GM19463 (cell line): ENCODE measurements at regions not wholly inside any gene's neighbourhood (a gene's known extent, or its start where the extent isn't known, plus 50 kb on each side); places are given as distances from the start of the nearest gene placed in this dataset.
"Not testable (repeated sequence)": the region's sequence is repeated elsewhere in the genome, so short reads cannot be mapped to it uniquely, and the experiment has no call there.

Experiments used
- ATAC-seq: cut with Tn5 transposase; IDR thresholded peaks from one replicate; pipeline ENCODE4 v1.9.1; 2021; ENCODE audit warnings: mild to moderate bottlenecking, moderate library complexity; ENCODE audit not compliant: unreplicated experiment

DNA sequence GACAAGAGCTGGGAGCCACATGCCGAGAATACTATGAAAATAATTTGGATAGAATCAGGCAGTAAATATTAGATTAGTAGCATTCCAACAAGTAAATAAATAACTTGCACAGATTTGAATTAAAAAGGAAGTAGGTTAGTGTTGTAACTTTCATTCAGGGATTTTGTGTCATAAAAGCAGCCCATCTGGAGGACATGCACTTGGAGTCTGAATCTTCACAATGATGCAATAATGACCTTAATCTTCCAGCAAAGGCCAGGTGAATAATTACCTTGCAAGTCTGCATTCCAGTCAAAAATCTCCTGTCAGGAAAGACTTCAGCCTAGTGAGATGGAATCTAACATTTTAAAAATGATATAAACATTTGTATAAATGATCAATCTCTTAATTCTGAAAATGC lies 518.1 kb downstream of the KCNJ2 start:
- no peak for ATAC-seq

DNA sequence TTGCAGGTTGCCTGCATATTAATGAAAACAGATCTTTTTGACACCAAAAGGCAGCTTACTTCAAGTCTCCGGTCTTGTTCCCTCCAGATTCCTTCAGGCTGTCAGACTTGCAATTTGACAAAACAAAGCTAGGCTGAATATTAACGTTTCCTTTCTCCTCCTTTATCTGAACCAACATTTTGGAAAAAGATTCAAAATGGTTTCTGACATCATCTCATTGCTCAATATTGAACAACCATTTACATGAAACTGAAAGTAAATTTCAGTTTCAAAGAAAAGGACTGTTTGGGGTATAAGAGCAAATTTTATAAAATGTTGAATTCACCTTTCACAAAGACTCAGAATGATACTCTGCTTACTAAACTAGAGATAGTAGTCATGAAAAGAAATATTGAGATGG lies 521.8 kb downstream of the KCNJ2 start:
- ATAC-seq: no peak

DNA sequence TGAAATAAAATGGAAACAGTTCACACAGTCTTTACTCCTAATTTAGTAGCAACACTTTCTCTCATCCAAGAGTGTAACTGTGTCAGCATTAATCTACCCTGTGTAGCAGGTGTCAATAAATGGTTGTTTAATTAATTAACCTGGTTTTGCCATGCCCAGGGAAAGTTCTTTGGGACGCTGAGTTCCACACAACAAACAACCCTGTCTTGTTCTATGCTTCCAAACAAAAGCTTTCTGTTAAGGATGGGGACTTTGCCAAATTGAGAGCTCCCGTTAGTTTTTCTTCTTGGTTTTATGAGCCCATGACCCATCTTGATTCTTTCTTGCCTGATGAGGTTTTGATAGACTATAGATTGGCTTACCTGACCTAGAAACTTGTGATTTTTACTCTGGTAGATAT lies 530.1 kb downstream of the KCNJ2 start:
- ATAC-seq: no peak

DNA sequence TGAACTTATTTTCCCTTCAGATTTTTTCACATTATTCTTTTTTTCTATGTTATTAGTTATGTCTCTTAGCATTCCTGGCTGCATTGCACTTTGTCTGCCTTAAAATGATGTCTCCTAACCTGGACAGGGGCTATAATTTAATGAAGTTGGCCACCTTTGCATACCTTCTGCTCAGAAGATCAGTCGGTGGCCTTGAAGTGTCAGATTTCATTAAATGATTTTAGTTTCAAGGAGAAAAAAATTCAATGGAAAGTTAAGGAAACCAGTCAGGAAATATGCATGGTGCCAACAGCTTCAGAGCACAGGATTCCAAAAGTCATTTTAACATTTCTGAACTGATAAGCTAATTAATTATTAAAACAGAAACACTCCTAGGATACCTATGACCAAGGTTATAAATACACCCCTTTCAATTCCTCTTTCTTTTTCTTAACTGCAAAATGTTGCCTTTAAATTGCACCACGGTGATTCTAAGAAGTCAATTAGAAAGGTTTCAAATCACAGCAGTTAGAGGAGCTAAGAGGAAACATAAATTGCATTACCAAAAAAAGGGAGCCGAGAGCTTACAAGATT lies 533.4 kb downstream of the KCNJ2 start:
- ATAC-seq: no peak

DNA sequence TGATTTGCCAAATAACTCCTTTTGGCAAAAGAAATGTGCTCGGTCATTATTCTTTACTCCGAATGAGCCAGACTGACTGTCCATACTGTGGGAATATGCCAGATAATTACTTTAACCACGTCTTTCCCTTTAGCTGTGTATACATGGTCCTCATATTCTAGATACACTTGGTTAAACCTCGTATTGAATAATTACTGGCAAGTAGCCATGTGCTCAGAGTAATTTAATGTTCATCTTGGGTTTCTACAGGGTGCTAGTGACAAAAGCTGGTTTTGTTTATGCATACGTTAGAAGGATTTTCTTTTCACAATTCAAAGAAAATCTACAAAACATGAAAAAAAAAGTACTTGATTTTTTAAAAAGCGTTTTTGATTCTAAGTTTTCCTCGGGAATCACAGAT lies 540.3 kb downstream of the KCNJ2 start:
- ATAC-seq: no peak

DNA sequence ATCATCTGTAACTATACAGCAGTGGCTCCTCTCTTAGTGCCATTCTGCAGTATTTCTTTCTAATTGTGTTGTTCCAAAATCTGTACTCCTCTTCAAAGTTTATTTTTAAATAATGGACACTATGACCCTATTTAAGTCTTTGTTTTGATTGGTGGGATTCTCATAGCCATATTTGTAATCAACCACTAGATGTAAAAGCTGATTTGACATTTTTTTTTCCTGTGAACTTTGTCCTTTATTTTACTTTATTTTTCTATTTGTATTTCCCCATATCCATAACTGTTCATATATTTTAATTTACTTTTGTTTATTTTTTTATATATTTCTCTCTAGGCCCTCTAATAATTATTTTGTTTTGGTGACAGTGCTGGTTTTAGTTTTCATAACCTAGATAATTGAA lies 544.4 kb downstream of the KCNJ2 start:
- no peak for ATAC-seq

DNA sequence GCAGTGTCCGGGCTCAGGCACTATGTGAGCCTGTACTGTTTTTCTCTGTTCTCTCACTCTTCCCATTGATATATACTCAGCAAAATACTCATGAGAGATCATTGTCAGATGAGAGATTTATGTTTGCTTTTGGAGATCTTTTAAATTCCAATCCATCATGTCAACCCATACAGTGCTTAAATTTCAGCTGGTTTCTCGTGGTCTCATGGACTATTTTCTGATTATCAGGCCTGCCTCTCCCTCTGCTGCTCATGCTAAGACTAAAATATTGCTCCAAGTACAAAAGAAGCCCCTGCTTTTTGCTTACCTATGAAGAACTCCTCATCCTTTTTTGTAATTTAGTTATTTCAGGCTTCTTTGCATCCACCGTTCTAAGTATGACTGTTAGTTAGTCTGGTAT lies 547.2 kb downstream of the KCNJ2 start:
- no peak for ATAC-seq

DNA sequence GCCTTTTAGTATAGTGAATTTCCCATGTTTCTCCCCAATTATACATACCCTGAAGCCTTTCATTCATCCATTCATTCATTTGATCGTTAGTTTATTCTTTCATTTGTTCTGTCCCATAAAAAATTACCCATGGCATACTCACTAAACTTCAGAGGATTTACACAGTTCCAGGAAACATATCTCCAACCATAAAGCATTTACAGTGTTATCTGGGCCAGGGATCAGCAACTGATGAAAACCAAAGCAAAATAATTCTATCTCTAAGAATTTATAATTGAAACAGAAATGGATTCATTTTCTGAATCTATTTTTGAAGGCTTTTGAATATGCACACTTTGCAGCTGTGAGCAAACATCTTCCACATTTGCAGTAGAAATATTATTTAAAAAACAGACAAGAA lies 547.7 kb downstream of the KCNJ2 start:
- no peak for ATAC-seq

DNA sequence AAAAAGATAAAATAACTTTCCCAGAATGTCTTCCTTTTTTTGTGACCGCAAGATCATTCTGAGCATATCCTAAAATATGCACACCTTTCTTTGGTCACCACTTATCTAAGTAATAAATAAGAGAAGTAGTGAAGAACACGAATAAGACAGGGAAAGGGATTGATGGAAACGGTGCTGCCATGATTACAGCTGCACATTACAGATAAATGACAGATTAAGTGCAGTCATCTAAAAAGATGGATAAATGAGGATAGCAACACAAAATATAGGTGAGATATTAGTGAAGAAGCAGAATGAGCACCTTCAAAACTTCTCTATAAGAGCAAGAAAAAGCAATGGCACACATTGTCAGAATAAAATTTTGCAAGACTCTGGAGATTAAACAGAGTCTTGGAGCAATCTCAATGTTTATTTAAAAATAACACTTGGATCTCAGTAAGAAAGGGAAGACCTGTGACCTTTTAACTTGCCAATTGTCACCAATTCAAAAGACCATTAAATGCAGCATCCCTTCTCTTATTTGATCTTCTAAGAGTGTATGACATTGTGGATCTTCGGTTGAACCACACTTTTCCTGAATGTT lies 567.1 kb downstream of the KCNJ2 start:
- ATAC-seq: no peak

DNA sequence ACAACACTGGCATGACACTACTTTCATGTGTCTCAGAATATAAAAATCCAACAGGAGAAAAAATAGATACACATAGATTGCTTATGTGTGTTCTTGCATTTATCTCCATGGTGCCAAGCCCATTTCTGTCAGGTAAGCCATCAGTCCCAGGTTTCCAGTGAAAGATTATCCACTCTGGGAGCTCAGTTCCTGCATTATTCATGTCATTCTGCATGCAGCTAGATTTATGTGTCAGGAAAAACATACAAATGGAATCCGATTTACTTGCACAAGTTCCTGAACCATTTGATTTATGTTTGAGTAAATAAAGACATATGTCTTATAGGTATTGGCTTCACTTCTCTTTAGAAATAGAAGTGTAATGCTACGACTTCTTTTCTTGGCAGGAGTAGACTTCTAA lies 569.7 kb downstream of the KCNJ2 start:
- ATAC-seq: no peak

DNA sequence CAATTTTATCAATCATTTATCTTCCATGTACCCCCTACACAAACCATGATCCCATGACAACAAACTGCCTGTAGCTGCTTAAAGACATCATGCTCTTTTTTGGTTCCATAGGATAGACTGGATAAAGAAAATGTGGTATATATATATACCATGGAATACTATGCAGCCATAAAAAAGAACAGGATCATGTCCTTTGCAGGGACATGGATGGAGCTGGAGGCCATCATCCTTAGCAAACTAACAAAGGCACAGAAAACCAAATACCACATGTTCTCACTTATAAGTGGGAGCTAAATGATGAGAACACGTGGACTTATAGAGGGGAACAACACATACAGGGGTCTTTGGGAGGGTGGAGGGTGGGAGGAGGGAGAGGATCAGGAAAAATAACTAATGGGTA lies 577.2 kb downstream of the KCNJ2 start:
- ATAC-seq: not testable (repeated sequence)

DNA sequence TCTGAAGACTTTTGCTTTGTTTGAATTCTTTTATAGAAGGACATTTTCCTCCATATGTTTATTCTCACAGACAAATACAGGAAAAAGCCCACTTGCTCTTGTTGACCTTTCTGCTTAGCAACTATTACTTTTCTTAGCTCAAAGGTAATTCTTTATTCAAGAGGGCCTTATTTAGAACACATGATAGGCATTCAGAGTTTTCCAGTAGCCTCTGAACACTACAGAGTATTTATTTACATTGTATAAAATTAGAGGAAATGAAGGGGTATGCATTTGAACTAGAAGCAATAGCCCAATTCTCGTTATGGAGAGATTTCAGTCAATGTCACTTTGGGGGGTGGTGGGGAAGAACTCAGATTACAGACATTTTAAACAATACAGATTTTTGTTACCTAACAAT lies 581.7 kb downstream of the KCNJ2 start:
- ATAC-seq: no peak

DNA sequence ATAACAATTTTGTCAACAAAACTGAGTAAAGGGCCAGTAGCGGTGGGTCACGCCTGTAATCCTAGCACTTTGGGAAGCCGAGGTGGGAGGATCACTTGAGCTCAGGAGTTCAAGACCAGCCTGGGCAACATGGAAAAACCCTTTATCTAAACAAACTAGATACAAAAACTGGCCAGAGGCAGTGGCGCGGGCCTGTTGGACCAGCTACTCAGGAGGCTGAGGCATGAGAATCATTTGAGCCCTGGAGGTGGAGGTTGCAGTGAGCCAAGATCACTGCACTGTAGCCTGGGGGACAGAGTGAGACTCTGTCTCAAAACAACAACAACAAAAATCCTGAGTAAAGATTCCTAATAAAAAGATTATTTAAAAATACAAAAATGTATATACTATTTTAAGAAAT lies 583.1 kb downstream of the KCNJ2 start:
- not testable (repeated sequence) for ATAC-seq

DNA sequence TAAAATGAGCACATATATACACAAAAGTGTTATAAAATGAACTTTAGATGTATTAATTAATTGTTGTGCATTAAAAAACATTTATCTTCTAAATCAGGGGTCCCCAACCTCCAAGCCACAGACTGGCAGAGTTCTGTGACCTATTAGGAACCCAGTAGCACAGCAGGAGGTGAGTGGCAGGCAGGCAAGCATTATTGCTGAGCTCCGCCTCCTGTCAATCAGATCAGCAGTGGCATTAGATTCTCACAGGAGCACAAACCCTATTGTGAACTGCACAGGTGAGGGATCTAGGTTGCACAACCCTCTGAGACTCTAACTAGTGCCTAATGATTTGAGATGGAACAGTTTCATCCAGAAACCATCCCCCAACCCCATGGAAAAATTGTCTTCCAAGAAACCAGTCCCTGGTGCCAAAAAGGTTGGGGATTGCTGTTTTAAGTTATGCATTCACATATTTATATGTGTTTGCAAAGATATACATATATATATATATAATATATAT lies 583.7 kb downstream of the KCNJ2 start:
- ATAC-seq: no peak

DNA sequence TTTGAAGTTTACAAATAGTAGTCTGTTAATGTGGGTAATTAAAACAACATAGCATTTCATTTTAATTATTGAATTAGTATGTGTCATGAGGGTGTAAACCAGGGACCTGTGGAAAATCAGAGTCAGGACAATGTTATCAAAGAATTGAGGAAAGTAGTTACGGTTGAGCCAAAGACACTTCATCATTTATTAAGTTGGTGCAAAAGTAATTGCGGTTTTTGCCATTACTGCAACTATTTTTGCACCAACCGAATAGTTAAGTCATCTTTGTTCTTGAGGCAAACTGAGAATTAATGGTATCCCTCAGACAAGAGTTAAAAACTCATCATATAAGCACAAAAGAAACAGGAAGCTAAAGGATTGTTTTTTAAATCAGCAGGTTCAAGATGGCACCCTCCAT lies 593.7 kb downstream of the KCNJ2 start:
- no peak for ATAC-seq

DNA sequence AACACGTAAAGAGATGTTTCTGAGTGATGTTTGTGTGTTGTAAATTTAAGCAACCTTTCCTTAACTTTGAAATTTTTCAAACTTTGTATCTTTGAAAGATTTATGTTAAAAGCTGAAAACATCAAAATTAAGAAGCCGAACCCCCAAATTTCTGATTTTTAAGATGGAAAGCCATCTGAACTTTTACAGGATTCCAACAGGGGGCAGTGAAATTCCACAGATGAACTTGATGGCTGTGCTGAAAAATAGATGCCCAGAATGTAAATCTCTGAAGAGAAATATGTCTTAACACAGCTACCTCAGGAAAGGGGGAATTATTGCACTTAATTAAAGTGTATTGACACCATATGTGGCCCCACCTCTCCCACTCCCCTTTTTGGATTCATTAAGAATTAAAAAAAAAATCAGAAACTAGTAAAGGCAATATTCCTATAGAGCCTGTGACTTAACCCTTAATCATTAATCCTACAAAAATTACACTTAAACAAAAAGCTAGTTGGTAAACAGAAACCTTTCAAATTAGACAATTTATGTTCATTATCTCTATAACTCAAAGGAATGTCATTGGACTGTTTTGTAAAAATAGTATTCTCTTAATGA lies 597.9 kb downstream of the KCNJ2 start:
- no peak for ATAC-seq

DNA sequence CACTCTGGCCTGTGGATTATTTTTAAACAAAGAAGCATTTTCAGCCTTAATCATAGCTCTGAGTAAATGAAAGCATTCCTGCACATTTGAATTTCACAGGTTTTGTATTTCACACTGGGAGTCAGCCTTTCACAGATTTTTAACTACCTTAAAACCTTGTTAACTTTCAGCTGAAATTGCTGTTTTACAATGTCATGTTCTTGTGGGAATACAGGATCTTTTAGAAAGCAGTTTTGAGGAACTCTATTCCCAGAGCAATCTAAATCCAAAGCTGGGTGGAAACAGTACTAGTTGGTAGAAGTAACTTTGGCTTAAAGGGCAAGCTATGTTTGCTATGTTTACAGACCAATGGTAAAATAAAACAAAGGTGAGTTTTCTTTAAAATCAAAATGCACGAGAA lies 600.6 kb downstream of the KCNJ2 start:
- ATAC-seq: no peak

DNA sequence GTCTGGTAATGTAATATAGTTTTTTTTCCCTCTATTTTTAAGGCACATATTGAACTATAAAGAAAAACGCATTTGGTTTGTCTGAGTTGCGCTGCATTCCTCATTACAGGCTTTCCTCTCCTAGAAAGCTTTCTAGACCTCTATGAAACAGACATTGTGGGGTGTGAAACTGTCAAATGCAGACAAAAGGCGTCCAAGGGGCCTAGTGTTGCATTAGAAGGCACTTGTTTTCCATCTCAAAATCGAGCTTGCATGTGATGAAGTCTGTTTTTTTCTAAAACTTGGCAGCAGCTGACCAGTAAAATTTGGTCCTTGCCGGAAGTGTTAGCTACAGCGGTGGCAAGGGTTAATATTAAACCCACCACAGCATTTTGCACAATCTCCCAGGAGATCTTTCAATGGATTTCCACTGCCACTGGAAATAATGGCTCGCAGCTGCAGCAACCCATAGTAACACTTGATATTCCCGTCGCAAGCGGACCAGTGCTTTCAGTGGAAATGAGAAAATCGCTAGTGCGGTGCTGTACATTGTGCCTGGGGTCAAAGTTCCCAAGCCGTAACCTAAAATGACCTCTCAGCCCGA lies 602.6 kb downstream of the KCNJ2 start:
- no peak for ATAC-seq

DNA sequence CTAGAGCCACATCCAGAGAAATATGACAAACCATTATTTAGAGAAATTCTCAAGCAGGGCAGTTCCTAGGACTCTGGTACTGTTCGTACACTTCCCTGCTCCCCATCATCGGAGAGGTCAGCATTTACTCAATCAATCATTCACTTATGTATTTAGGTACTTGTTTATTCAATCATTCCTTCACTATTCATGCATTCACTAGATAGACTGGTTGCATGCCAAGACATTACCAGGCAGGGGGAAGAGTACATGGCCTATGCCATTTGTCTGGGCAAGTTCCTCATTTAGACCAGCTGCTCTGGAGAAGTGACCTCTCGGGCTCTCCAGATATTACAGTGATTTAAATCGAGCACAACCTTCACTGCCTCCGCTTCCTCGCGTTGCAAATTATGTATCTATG lies 603.4 kb downstream of the KCNJ2 start:
- ATAC-seq: no peak

DNA sequence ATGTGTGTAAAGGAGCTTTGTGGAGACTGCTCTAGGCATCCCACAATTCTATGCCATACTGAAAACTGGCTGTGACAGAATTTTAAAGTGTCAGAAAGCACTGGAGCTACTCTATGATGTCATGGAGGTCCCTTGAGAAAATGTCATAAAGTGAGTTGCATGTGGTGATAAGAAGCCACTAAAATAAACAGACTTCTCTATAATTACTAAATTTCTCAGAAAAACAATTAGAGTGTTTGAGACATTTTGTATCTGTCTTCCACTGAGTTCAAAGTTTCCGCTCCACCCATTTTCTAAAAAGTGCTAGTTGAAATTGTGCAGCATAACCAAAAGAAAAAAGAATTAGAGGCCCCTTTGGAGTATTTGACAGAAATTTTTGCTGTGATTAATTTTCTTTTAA lies 603.9 kb downstream of the KCNJ2 start:
- ATAC-seq: no peak

DNA sequence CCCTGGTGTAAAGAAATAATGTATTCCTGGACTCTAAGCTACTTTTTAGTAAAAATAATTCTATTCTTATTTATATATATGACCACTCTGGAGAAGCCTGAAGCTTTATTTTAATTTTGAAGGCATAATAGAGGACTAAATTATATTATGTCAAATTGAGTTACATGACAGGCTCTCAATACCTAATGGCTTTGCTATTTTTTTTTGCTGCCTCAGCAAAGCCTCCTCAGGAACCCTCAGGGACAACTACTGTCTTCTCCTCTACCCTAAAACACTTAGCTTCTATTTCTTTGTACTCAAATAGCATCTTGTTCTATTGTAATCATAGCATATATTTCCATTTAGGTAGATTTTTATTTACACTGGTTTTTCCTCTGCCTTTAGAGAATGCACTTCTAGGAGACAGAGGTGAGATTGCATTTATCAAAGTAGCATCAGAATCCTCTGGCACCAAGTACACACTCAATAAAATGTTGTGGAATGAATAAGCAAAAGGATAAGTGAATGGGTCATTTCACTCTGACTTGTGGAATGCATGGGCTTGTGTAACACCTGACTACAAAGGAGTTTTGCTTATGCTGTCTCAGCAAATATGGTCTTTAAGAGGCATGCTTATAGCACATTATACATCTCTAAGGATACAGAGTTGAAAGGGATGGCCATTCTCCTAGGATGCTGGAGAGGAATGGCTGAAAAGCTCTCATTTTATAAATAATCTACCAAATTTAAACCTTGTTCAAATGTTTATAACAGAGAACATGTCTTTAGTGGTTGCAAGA lies 605.2 kb downstream of the KCNJ2 start:
- no peak for ATAC-seq

DNA sequence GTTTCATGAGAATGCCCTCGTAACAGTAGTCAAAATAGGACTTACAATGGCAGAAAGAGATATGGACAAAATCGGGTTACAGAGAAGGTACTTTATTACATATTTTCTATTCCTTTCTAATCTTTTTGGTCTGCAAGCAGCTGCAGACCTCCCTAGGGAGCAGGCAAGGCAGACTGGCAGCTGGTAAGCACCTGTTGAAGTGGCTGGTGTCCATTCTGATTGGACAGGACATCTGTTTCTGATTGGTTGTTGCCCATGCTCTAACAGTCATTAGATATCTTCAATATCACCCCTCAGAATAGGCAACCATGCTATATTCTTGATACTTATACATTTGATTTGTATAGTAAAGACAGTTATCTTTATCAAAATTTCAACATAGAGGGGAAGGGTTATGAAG lies 606.3 kb downstream of the KCNJ2 start:
- ATAC-seq: peak; percentile 42
